ENCODE measurements at regions not wholly inside any gene's neighbourhood (a gene's known extent, or its start where the extent isn't known, plus 50 kb on each side); places are given as distances from the start of the nearest gene placed in this dataset.

- TF ChIP-seq, protein P1, sequence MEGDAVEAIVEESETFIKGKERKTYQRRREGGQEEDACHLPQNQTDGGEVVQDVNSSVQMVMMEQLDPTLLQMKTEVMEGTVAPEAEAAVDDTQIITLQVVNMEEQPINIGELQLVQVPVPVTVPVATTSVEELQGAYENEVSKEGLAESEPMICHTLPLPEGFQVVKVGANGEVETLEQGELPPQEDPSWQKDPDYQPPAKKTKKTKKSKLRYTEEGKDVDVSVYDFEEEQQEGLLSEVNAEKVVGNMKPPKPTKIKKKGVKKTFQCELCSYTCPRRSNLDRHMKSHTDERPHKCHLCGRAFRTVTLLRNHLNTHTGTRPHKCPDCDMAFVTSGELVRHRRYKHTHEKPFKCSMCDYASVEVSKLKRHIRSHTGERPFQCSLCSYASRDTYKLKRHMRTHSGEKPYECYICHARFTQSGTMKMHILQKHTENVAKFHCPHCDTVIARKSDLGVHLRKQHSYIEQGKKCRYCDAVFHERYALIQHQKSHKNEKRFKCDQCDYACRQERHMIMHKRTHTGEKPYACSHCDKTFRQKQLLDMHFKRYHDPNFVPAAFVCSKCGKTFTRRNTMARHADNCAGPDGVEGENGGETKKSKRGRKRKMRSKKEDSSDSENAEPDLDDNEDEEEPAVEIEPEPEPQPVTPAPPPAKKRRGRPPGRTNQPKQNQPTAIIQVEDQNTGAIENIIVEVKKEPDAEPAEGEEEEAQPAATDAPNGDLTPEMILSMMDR (conservative IDR thresholded peaks at IDR 0.05) = no peak
- no peak for TF ChIP-seq ZFX (IDR thresholded peaks at IDR 0.05)
These were observed 126.9 kb upstream of the KRAS start for GRCh38 chr12:25377469-25378177.
